ENCODE measurements at regions not wholly inside any gene's neighbourhood (a gene's known extent, or its start where the extent isn't known, plus 50 kb on each side); places are given as distances from the start of the nearest gene placed in this dataset.

GRCh38 chr2:6078414-6078813, 386.2 kb downstream of the SOX11 start:
- Histone ChIP-seq H3K4me3 (ENCODE audit: low read depth in 2 of 2, low read length in 2 of 2) (no peak overlapping the region), H3K4me1 (ENCODE audit: control insufficient read depth, insufficient read depth, low read length) (no peaks in the 10 kb centered on the region), H3K36me3 (ENCODE audit: control insufficient read depth, insufficient read depth, low read length) (no peaks in the 10 kb centered on the region), H3K27me3 (ENCODE audit: control insufficient read depth, insufficient read depth, low read length) (no peaks in the 10 kb centered on the region), H3K9me3 (ENCODE audit: control insufficient read depth, insufficient read depth, low read depth, low read length) (no peaks in the 10 kb centered on the region), H3K27ac (ENCODE audit: low read length) (no peak overlapping the region)
- intact Hi-C loops (cut with micrococcal nuclease; ENCODE audit: unreplicated experiment) = no loop called here
- POLR2A ChIA-PET = no interaction called here
- ATAC-seq = no peak
- TF ChIP-seq SIN3A (IDR thresholded peaks at IDR 0.05; ENCODE audit: borderline replicate concordance, insufficient read depth, low read depth, low read length) = no peak
- no peak for TF ChIP-seq CTCF (IDR thresholded peaks at IDR 0.05)
- no peak for TF ChIP-seq REST (IDR thresholded peaks at IDR 0.05; ENCODE audit: insufficient read depth in 1 of 2, low read depth in 2 of 2, low read length in 1 of 2)
- no peak for TF ChIP-seq TCF7L2 (IDR thresholded peaks at IDR 0.05; ENCODE audit: low read depth, low read length)
- no peak for TF ChIP-seq POLR2AphosphoS5 (IDR thresholded peaks at IDR 0.05; ENCODE audit: low read depth, low read length)
- DNase-seq (ENCODE audit: low read depth, low spot score) = no peak
- CTCF ChIA-PET = no interaction called here
- no TSS peak for BruUV-seq (replicated peaks)
- in situ Hi-C loops (cut with HindIII; ENCODE audit: low pct_unique_long_range_greater_than_20kb, low sequenced_read_pairs) = no loop called here

- BruUV-seq (replicated peaks) = no TSS peak
- H3K36me3 ChIP-seq (ENCODE audit: control insufficient read depth, insufficient read depth, low read length) = no peaks in the 10 kb centered on the region
- no peak overlapping the region for H3K4me3 ChIP-seq (ENCODE audit: low read depth in 2 of 2, low read length in 2 of 2)
- no peak for DNase-seq (ENCODE audit: low read depth, low spot score)
- TF ChIP-seq POLR2AphosphoS5 (IDR thresholded peaks at IDR 0.05; ENCODE audit: low read depth, low read length) (no peak), REST (IDR thresholded peaks at IDR 0.05; ENCODE audit: insufficient read depth in 1 of 2, low read depth in 2 of 2, low read length in 1 of 2) (no peak), TCF7L2 (IDR thresholded peaks at IDR 0.05; ENCODE audit: low read depth, low read length) (no peak), SIN3A (IDR thresholded peaks at IDR 0.05; ENCODE audit: borderline replicate concordance, insufficient read depth, low read depth, low read length) (no peak)
- H3K4me1 ChIP-seq (ENCODE audit: control insufficient read depth, insufficient read depth, low read length) = no peaks in the 10 kb centered on the region
- H3K9me3 ChIP-seq (ENCODE audit: control insufficient read depth, insufficient read depth, low read depth, low read length) = no peaks in the 10 kb centered on the region
- no peak for ATAC-seq
- no peak overlapping the region for H3K27ac ChIP-seq (ENCODE audit: low read length)
- intact Hi-C loops (cut with micrococcal nuclease; ENCODE audit: unreplicated experiment) = no loop called here
- in situ Hi-C loops (cut with HindIII; ENCODE audit: low pct_unique_long_range_greater_than_20kb, low sequenced_read_pairs) = no loop called here
- POLR2A ChIA-PET = no interaction called here
- CTCF ChIA-PET = no interaction called here
- H3K27me3 ChIP-seq (ENCODE audit: control insufficient read depth, insufficient read depth, low read length) = no peaks in the 10 kb centered on the region
Observed at GRCh38 chr2:6079405-6079804, 387.2 kb downstream of the SOX11 start.
